Activated CD8-positive, alpha-beta T cell treated with anti-CD3 and anti-CD28 coated beads for 36 hours (primary cell): ENCODE measurements at regions not wholly inside any gene's neighbourhood (a gene's known extent, or its start where the extent isn't known, plus 50 kb on each side); places are given as distances from the start of the nearest gene placed in this dataset.

ENCODE experiments used
- ATAC-seq: fragments of 200-7000 bp; cut with Tn5 transposase; one replicate; pipeline ENCODE4 v1.10.0; 2021; ENCODE audit warnings: mild to moderate bottlenecking, moderate library complexity
- CTCF ChIA-PET: fragments of 350-600 bp; sonication (Branson Sonifier 250); formaldehyde crosslinking; loops from one replicate; lab custom pipeline; 2021; ENCODE audit warnings: antibody characterized with exemption; lab: Charles Lee
- POLR2A ChIA-PET: fragments of 350-600 bp; sonication (Branson Sonifier 250); formaldehyde crosslinking; loops from one replicate; lab custom pipeline; 2021; ENCODE audit warnings: antibody characterized with exemption; lab: Charles Lee
- DNase-seq: peaks from one replicate; pipeline ENCODE4 v3.0.0-alpha.2; 2020
- H3K27ac Mint-ChIP-seq: one replicate; pipeline ENCODE4 v1.8.0; 2021; ENCODE audit warnings: mild to moderate bottlenecking, mixed read lengths
- H3K27me3 Mint-ChIP-seq: one replicate; pipeline ENCODE4 v1.8.0; 2021; ENCODE audit warnings: mixed read lengths
- H3K36me3 Mint-ChIP-seq: one replicate; pipeline ENCODE4 v1.8.0; 2021; ENCODE audit warnings: low read depth, mixed read lengths
- H3K4me1 Mint-ChIP-seq: one replicate; pipeline ENCODE4 v1.8.0; 2021; ENCODE audit warnings: low read depth, mixed read lengths
- H3K4me3 Mint-ChIP-seq: one replicate; pipeline ENCODE4 v1.8.0; 2021; ENCODE audit warnings: mild to moderate bottlenecking, moderate library complexity, mixed read lengths
- H3K9me3 Mint-ChIP-seq: one replicate; pipeline ENCODE4 v1.8.0; 2021; ENCODE audit warnings: mixed read lengths
- intact Hi-C: fragments of 100-400 bp; cut with micrococcal nuclease; formaldehyde crosslinking; loops from one replicate; pipeline ENCODE4 v1.10.0; 2022
- TF ChIP-seq, protein P1 (sequence below): fragments of 200-600 bp; IDR thresholded peaks from one replicate; pipeline ENCODE4 v1.8.0; 2022; ENCODE audit warnings: antibody characterized with exemption, mild to moderate bottlenecking

DNA sequence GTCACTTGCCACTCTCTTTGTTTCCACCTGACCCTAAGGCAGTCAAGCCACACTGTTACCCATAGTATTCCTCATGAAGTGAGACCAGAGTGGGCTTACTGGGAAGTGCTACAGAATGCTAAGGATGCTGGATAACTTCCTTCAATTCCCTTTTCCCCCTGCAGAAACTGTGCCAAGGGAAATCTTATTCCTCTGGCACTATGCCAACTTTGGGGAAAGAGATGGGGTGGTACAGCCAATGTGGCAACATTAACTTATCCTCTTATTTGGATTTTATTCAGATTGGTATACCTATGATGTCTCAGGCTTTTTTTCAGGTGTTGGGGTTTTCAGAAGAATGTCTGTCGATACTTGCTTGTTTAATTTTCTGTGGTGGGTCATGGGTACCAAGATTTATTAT lies 599.4 kb upstream of the PBX1 start:
- H3K4me1 Mint-ChIP-seq: no peaks in the 10 kb centered on the region
- no peak overlapping the region for H3K27ac Mint-ChIP-seq
- TF ChIP-seq, protein P1, sequence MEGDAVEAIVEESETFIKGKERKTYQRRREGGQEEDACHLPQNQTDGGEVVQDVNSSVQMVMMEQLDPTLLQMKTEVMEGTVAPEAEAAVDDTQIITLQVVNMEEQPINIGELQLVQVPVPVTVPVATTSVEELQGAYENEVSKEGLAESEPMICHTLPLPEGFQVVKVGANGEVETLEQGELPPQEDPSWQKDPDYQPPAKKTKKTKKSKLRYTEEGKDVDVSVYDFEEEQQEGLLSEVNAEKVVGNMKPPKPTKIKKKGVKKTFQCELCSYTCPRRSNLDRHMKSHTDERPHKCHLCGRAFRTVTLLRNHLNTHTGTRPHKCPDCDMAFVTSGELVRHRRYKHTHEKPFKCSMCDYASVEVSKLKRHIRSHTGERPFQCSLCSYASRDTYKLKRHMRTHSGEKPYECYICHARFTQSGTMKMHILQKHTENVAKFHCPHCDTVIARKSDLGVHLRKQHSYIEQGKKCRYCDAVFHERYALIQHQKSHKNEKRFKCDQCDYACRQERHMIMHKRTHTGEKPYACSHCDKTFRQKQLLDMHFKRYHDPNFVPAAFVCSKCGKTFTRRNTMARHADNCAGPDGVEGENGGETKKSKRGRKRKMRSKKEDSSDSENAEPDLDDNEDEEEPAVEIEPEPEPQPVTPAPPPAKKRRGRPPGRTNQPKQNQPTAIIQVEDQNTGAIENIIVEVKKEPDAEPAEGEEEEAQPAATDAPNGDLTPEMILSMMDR: no peak
- POLR2A ChIA-PET: no interaction called here
- ATAC-seq (no peak), DNase-seq (no peak)
- H3K36me3 Mint-ChIP-seq: peaks cover under 1% of the 10 kb centered on the region
- intact Hi-C loops: no loop called here
- peaks cover 19% of the 10 kb centered on the region for H3K9me3 Mint-ChIP-seq
- H3K4me3 Mint-ChIP-seq: no peak overlapping the region
- no peaks in the 10 kb centered on the region for H3K27me3 Mint-ChIP-seq
- CTCF ChIA-PET: no interaction called here

DNA sequence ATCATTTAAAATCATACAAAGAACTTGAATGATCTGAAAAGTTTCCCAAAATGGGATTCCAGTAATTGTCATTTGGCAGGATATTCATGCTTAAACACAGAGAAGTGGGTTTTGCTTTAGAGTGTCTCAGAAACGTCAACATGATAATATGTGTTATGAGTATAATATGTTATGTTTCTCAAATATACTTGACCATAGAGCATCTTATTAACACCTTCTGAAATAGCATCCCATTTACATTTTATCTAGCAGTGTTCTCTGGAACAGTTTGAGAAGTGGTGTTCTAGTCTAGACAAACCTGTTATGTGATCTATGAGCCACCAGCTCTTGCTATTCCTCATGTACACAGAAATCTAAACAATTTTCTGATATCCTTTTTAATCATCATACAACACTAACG lies 588.8 kb upstream of the PBX1 start:
- no peaks in the 10 kb centered on the region for H3K36me3 Mint-ChIP-seq
- H3K4me3 Mint-ChIP-seq: no peak overlapping the region
- no peak overlapping the region for H3K27ac Mint-ChIP-seq
- DNase-seq (no peak), ATAC-seq (no peak)
- TF ChIP-seq, protein P1: no peak
- CTCF ChIA-PET: no interaction called here
- POLR2A ChIA-PET: no interaction called here
- intact Hi-C loops: no loop called here
- no peaks in the 10 kb centered on the region for H3K27me3 Mint-ChIP-seq
- H3K9me3 Mint-ChIP-seq: peaks cover 20% of the 10 kb centered on the region
- no peaks in the 10 kb centered on the region for H3K4me1 Mint-ChIP-seq

DNA sequence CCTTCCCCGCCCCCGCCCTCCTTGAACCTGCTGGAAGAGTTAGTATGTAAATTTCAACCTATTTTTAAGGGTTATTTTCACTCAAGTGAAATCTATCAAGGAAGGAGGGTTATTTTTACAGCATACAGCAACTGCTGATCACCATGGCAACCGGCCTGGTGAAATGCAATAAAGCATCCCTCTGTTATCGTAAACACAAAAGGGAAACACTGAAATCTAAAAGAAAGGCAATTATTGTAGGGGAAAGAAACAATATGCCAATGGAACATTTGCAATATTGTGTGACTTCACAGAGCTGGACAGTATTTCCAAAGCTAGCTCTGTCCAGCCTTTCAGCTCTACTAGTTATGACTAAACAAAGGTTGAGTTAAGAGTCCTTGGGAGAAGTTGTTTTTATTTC lies 588.3 kb upstream of the PBX1 start:
- intact Hi-C loops: no loop called here
- ChIA-PET POLR2A (no interaction called here), CTCF (no interaction called here)
- TF ChIP-seq, protein P1: no peak
- DNase-seq (no peak), ATAC-seq (no peak)
- H3K27ac Mint-ChIP-seq: no peak overlapping the region
- no peak overlapping the region for H3K4me3 Mint-ChIP-seq
- H3K36me3 Mint-ChIP-seq: no peaks in the 10 kb centered on the region
- H3K4me1 Mint-ChIP-seq: no peaks in the 10 kb centered on the region
- peaks cover 16% of the 10 kb centered on the region for H3K9me3 Mint-ChIP-seq
- H3K27me3 Mint-ChIP-seq: no peaks in the 10 kb centered on the region

DNA sequence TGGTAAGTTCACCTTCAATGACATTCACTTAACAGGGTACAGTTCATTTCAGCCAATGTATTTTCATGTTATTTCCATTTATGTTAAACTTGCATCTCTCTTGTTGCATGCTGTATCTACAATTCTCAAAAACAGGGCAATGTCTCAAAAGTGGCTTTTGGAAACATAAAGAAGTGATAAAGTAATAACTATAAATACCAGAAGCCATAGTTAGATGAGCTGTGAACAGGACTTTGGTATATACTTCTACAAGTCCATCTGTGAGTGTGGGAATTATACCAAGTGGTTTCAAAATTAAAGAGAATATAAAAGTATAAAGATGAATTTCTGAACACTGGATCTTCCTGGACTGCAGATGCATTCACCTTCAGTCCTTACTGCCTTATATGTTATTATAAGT lies 585.4 kb upstream of the PBX1 start:
- Mint-ChIP-seq H3K27ac (no peak overlapping the region), H3K27me3 (no peaks in the 10 kb centered on the region), H3K4me3 (no peak overlapping the region), H3K36me3 (no peaks in the 10 kb centered on the region), H3K9me3 (peaks cover 18% of the 10 kb centered on the region), H3K4me1 (no peaks in the 10 kb centered on the region)
- ChIA-PET POLR2A (no interaction called here), CTCF (no interaction called here)
- DNase-seq: no peak
- TF ChIP-seq, protein P1: no peak
- ATAC-seq: no peak
- intact Hi-C loops: no loop called here

DNA sequence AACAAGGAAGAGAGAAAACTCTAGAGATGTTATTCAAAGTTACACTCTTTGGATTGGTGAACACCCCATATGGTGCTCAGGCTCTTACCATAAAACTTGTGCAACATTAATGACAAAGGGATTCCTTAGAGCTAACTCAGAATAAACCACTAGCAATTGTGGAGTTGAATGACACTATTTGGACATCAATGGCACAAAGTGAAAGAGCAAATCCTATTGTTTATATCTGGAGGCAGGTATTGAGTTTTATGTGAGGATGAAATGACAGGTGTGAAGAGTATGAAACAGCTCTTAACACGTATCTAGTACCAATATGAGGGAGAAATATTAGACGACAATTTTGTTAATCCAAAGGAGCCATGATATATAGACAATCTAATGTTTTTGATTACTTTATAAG lies 584.9 kb upstream of the PBX1 start:
- no peak for DNase-seq
- POLR2A ChIA-PET: no interaction called here
- Mint-ChIP-seq H3K27me3 (no peaks in the 10 kb centered on the region), H3K4me1 (no peaks in the 10 kb centered on the region), H3K36me3 (no peaks in the 10 kb centered on the region), H3K9me3 (peaks cover 17% of the 10 kb centered on the region), H3K4me3 (no peak overlapping the region), H3K27ac (no peak overlapping the region)
- CTCF ChIA-PET: no interaction called here
- ATAC-seq: no peak
- intact Hi-C loops: no loop called here
- TF ChIP-seq, protein P1: no peak
